Keratinocyte (primary cell): ENCODE measurements at regions not wholly inside any gene's neighbourhood (a gene's known extent, or its start where the extent isn't known, plus 50 kb on each side); places are given as distances from the start of the nearest gene placed in this dataset.

Source experiments
- DNase-seq: peaks from one replicate; pipeline ENCODE4 v3.0.0-alpha.2; 2011; ENCODE audit warnings: low read depth, missing footprints, low spot score
- FAIRE-seq: peaks from 2 replicates; lab custom pipeline; 2011; peaks lifted over from hg19 to GRCh38; lab: Jason Lieb, UNC
- H2AFZ ChIP-seq: 2 replicates; pipeline ENCODE4 v1.6.0; 2012; ENCODE audit warnings: low read length, control low read depth, inconsistent platforms; ENCODE audit not compliant: control insufficient read depth
- H3K27ac ChIP-seq: 2 replicates; pipeline ENCODE4 v1.5.1; 2011; ENCODE audit warnings: low read length; ENCODE audit not compliant: control insufficient read depth, insufficient read depth
- H3K27me3 ChIP-seq: 3 replicates; pipeline ENCODE4 v1.6.0; 2011; ENCODE audit warnings: low read length; ENCODE audit not compliant: control insufficient read depth, insufficient read depth; ENCODE audit errors: extremely low read depth
- H3K36me3 ChIP-seq, 2 experiments: 2 replicates in 1 of 2; 3 replicates in 1 of 2; pipeline ENCODE4 v1.5.1; 2011; ENCODE audit warnings: low read length in 2 of 2, mild to moderate bottlenecking in 1 of 2; ENCODE audit not compliant: control insufficient read depth in 2 of 2, insufficient read depth in 2 of 2; ENCODE audit errors: extremely low read depth in 1 of 2
- H3K4me1 ChIP-seq: 3 replicates; pipeline ENCODE4 v1.5.1; 2011; ENCODE audit warnings: low read length; ENCODE audit not compliant: control insufficient read depth, insufficient read depth; ENCODE audit errors: extremely low read depth
- H3K4me2 ChIP-seq: 3 replicates; pipeline ENCODE4 v1.6.0; 2011; ENCODE audit warnings: low read depth, low read length; ENCODE audit not compliant: control insufficient read depth, insufficient read depth; ENCODE audit errors: extremely low read depth
- H3K4me3 ChIP-seq, 3 experiments: fragments of 200-600 bp in 1 of 3; sonication (generic) in 1 of 3; 2 replicates in 2 of 3; 3 replicates in 1 of 3; pipeline ENCODE4 v1.5.1; 2011 to 2016; ENCODE audit warnings: low read length in 3 of 3, mild to moderate bottlenecking in 3 of 3, control low read depth in 2 of 3, inconsistent platforms in 1 of 3, low read depth in 1 of 3, mixed read lengths in 1 of 3, mixed run types in 1 of 3, moderate library complexity in 1 of 3; ENCODE audit not compliant: control insufficient read depth in 2 of 3, insufficient read depth in 2 of 3; ENCODE audit errors: extremely low read depth in 1 of 3
- H3K79me2 ChIP-seq: 2 replicates; pipeline ENCODE4 v1.6.0; 2012; ENCODE audit warnings: low read length; ENCODE audit not compliant: control insufficient read depth, insufficient read depth
- H3K9ac ChIP-seq: 3 replicates; pipeline ENCODE4 v1.6.0; 2011; ENCODE audit warnings: low read length; ENCODE audit not compliant: control insufficient read depth, insufficient read depth; ENCODE audit errors: extremely low read depth
- H3K9me1 ChIP-seq: 3 replicates; pipeline ENCODE4 v1.6.0; 2011; ENCODE audit warnings: low read length; ENCODE audit not compliant: control insufficient read depth, insufficient read depth; ENCODE audit errors: extremely low read depth
- H3K9me3 ChIP-seq: 2 replicates; pipeline ENCODE4 v1.5.1; 2012; ENCODE audit warnings: low read depth, low read length; ENCODE audit not compliant: control insufficient read depth
- H4K20me1 ChIP-seq: 3 replicates; pipeline ENCODE4 v1.6.0; 2011; ENCODE audit warnings: low read length; ENCODE audit not compliant: control insufficient read depth, insufficient read depth; ENCODE audit errors: extremely low read depth
- CTCF ChIP-seq, 3 experiments: IDR thresholded peaks in 1 of 3; conservative IDR thresholded peaks in 1 of 3; optimal IDR thresholded peaks in 1 of 3; 2 replicates in 2 of 3; 3 replicates in 1 of 3; pipeline versions ENCODE3 to v1.5.1; 2011; ENCODE audit warnings: low read length in 3 of 3, mild to moderate bottlenecking in 3 of 3, moderate library complexity in 2 of 3, control low read depth in 1 of 3, inconsistent platforms in 1 of 3; ENCODE audit not compliant: insufficient read depth in 2 of 3; ENCODE audit errors: extremely low read depth in 1 of 3
- EZH2 ChIP-seq: IDR thresholded peaks from one replicate; pipeline ENCODE4 v1.6.1; 2012; ENCODE audit warnings: inconsistent platforms, mild to moderate bottlenecking, low read length, moderate library complexity
- dilution Hi-C: fragments of 300-500 bp; cut with MboI; formaldehyde crosslinking; loops from one replicate; pipeline ENCODE4 v1.7.0; 2020; ENCODE audit warnings: low sequenced_read_pairs; ENCODE audit not compliant: extremely low pct_ligation_motif_present

- DNase-seq (no peak), FAIRE-seq (no peak)
- no peaks in the 10 kb centered on the region for H3K9me1 ChIP-seq
- H4K20me1 ChIP-seq, result no peaks in the 10 kb centered on the region
- no peak overlapping the region for H3K4me2 ChIP-seq
- H3K4me1 ChIP-seq, result no peaks in the 10 kb centered on the region
- no peaks in the 10 kb centered on the region for H3K36me3 ChIP-seq
- dilution Hi-C loops, result no loop called here
- no peaks in the 10 kb centered on the region for H3K79me2 ChIP-seq
- H3K27me3 ChIP-seq, result no peaks in the 10 kb centered on the region
- no peaks in the 10 kb centered on the region for H3K9me3 ChIP-seq
- no peak overlapping the region for H3K4me3 ChIP-seq
- H2AFZ ChIP-seq, result no peak overlapping the region
- H3K27ac ChIP-seq, result no peak overlapping the region
- no peak overlapping the region for H3K9ac ChIP-seq
- TF ChIP-seq CTCF (optimal IDR thresholded peaks at IDR 0.05 in 1 of 3, IDR thresholded peaks at IDR 0.05 in 1 of 3, conservative IDR thresholded peaks at IDR 0.05 in 1 of 3; ENCODE audit: extremely low read depth in 1 of 3, insufficient read depth in 2 of 3, low read length in 3 of 3) (no peak), EZH2 (no peak)
These were observed 531.7 kb downstream of the SLITRK1 start for GRCh38 chr13:83350569-83350968.

GRCh38 chr13:83344518-83344917, 537.8 kb downstream of the SLITRK1 start:
- Histone ChIP-seq H3K9me3 (no peaks in the 10 kb centered on the region), H3K9me1 (no peaks in the 10 kb centered on the region), H4K20me1 (no peaks in the 10 kb centered on the region), H3K4me2 (no peak overlapping the region), H3K9ac (no peak overlapping the region), H3K27ac (no peak overlapping the region), H2AFZ (no peak overlapping the region), H3K4me1 (no peaks in the 10 kb centered on the region), H3K27me3 (no peaks in the 10 kb centered on the region), H3K79me2 (no peaks in the 10 kb centered on the region), H3K36me3 (no peaks in the 10 kb centered on the region), H3K4me3 (no peak overlapping the region)
- FAIRE-seq (no peak), DNase-seq (no peak)
- TF ChIP-seq EZH2 (no peak), CTCF (optimal IDR thresholded peaks at IDR 0.05 in 1 of 3, IDR thresholded peaks at IDR 0.05 in 1 of 3, conservative IDR thresholded peaks at IDR 0.05 in 1 of 3; ENCODE audit: extremely low read depth in 1 of 3, insufficient read depth in 2 of 3, low read length in 3 of 3) (no peak)
- dilution Hi-C loops, result no loop called here
